ENCODE measurements at regions not wholly inside any gene's neighbourhood (a gene's known extent, or its start where the extent isn't known, plus 50 kb on each side); places are given as distances from the start of the nearest gene placed in this dataset.

- intact Hi-C loops (cut with micrococcal nuclease), result no loop called here
- Histone ChIP-seq H3K27me3 (ENCODE audit: control insufficient read depth, insufficient read depth, low read length) (no peaks in the 10 kb centered on the region), H3K27ac (ENCODE audit: low read length) (no peak overlapping the region), H3K36me3 (ENCODE audit: control insufficient read depth, insufficient read depth, low read length) (no peaks in the 10 kb centered on the region), H3K4me3 (ENCODE audit: low read length) (no peak overlapping the region), H3K4me1 (ENCODE audit: control insufficient read depth, insufficient read depth, low read length) (no peaks in the 10 kb centered on the region), H3K9me3 (ENCODE audit: control insufficient read depth, insufficient read depth, low read length) (peaks cover 6% of the 10 kb centered on the region)
- Mint-ChIP-seq H3K27ac (no peak overlapping the region), H3K27me3 (ENCODE audit: low read depth in 2 of 2) (no peaks in the 10 kb centered on the region), H3K4me3 (no peak overlapping the region), H3K36me3 (peaks cover 16% of the 10 kb centered on the region), H3K4me1 (no peaks in the 10 kb centered on the region), H3K9me3 (peaks cover 13 to 17% of the 10 kb centered on the region in 2 donors)
- ATAC-seq (no peak), DNase-seq (no peak)
- WGBS (ENCODE audit: insufficient coverage), result 87% methylated on average over 36 of the region's 36 CpGs
- TF ChIP-seq CTCF (IDR thresholded peaks at IDR 0.05), result no peak
Measured at GRCh38 chr6:67825201-67825895, 809.7 kb upstream of the ADGRB3 start.

GRCh38 chr6:67818322-67818721, 816.8 kb upstream of the ADGRB3 start:
- DNase-seq, result no peak
- Mint-ChIP-seq H3K36me3 (peaks cover 25% of the 10 kb centered on the region), H3K27ac (no peak overlapping the region), H3K9me3 (peaks cover 20 to 28% of the 10 kb centered on the region in 2 donors), H3K27me3 (ENCODE audit: low read depth in 2 of 2) (no peaks in the 10 kb centered on the region), H3K4me3 (no peak overlapping the region), H3K4me1 (no peaks in the 10 kb centered on the region)
- no peak for TF ChIP-seq CTCF (IDR thresholded peaks at IDR 0.05)
- H3K4me1 ChIP-seq (ENCODE audit: control insufficient read depth, insufficient read depth, low read length), result no peaks in the 10 kb centered on the region
- H3K36me3 ChIP-seq (ENCODE audit: control insufficient read depth, insufficient read depth, low read length), result no peaks in the 10 kb centered on the region
- H3K27ac ChIP-seq (ENCODE audit: low read length), result no peak overlapping the region
- no peak for ATAC-seq
- WGBS (ENCODE audit: insufficient coverage), result 60% methylated on average over 1 of the region's 2 CpGs
- no peaks in the 10 kb centered on the region for H3K27me3 ChIP-seq (ENCODE audit: control insufficient read depth, insufficient read depth, low read length)
- no peak overlapping the region for H3K4me3 ChIP-seq (ENCODE audit: low read length)
- intact Hi-C loops (cut with micrococcal nuclease), result no loop called here
- peaks cover 3% of the 10 kb centered on the region for H3K9me3 ChIP-seq (ENCODE audit: control insufficient read depth, insufficient read depth, low read length)

- ATAC-seq, result no peak
- no peak for TF ChIP-seq CTCF (IDR thresholded peaks at IDR 0.05)
- Mint-ChIP-seq H3K9me3 (peaks cover 18 to 28% of the 10 kb centered on the region in 2 donors), H3K4me3 (no peak overlapping the region), H3K4me1 (no peaks in the 10 kb centered on the region), H3K27me3 (ENCODE audit: low read depth in 2 of 2) (no peaks in the 10 kb centered on the region), H3K36me3 (peaks cover 18% of the 10 kb centered on the region), H3K27ac (no peak overlapping the region)
- H3K9me3 ChIP-seq (ENCODE audit: control insufficient read depth, insufficient read depth, low read length), result peaks cover 8% of the 10 kb centered on the region
- WGBS (ENCODE audit: insufficient coverage), result no CpG with 5 or more reads among the region's 2 CpGs
- no peaks in the 10 kb centered on the region for H3K27me3 ChIP-seq (ENCODE audit: control insufficient read depth, insufficient read depth, low read length)
- DNase-seq, result no peak
- no peaks in the 10 kb centered on the region for H3K36me3 ChIP-seq (ENCODE audit: control insufficient read depth, insufficient read depth, low read length)
- H3K4me3 ChIP-seq (ENCODE audit: low read length), result no peak overlapping the region
- intact Hi-C loops (cut with micrococcal nuclease), result no loop called here
- no peaks in the 10 kb centered on the region for H3K4me1 ChIP-seq (ENCODE audit: control insufficient read depth, insufficient read depth, low read length)
- no peak overlapping the region for H3K27ac ChIP-seq (ENCODE audit: low read length)
Measured at GRCh38 chr6:67815623-67816022, 819.5 kb upstream of the ADGRB3 start.

- Mint-ChIP-seq H3K36me3 (peaks cover 18% of the 10 kb centered on the region), H3K27me3 (ENCODE audit: low read depth in 2 of 2) (no peaks in the 10 kb centered on the region), H3K27ac (no peak overlapping the region), H3K4me3 (no peak overlapping the region), H3K9me3 (peaks cover 16 to 27% of the 10 kb centered on the region in 2 donors), H3K4me1 (no peaks in the 10 kb centered on the region)
- Histone ChIP-seq H3K4me1 (ENCODE audit: control insufficient read depth, insufficient read depth, low read length) (no peaks in the 10 kb centered on the region), H3K27ac (ENCODE audit: low read length) (no peak overlapping the region), H3K27me3 (ENCODE audit: control insufficient read depth, insufficient read depth, low read length) (no peaks in the 10 kb centered on the region), H3K9me3 (ENCODE audit: control insufficient read depth, insufficient read depth, low read length) (peaks cover 8% of the 10 kb centered on the region), H3K36me3 (ENCODE audit: control insufficient read depth, insufficient read depth, low read length) (no peaks in the 10 kb centered on the region), H3K4me3 (ENCODE audit: low read length) (no peak overlapping the region)
- DNase-seq, result no peak
- intact Hi-C loops (cut with micrococcal nuclease), result no loop called here
- WGBS (ENCODE audit: insufficient coverage), result 100% methylated on average over 1 of the region's 3 CpGs
- ATAC-seq, result no peak
- TF ChIP-seq CTCF (IDR thresholded peaks at IDR 0.05), result no peak
Measured at GRCh38 chr6:67814262-67814661, 820.8 kb upstream of the ADGRB3 start.
